ENCODE measurements at regions not wholly inside any gene's neighbourhood (a gene's known extent, or its start where the extent isn't known, plus 50 kb on each side); places are given as distances from the start of the nearest gene placed in this dataset.

DNA sequence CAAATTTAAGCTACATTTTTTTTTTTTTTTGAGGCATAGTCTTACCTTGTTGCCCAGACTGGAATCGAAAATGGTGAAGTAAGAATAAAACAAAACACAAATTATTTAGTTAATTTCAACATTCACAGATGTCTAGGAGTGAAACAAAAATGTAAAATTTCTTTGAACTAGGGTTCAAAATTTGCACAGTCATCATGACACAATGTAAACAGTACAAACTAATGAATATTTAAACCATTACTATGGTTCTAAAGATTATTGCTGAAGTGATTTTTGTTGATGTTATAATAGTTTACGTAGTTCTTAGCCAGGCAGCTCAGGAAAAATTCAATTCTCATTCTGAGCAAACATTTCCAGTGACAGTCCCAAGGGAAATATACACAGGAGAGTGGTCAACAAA is 633.1 kb downstream of the GRXCR1 start:
- no peak overlapping the region for H3K4me2 ChIP-seq (ENCODE audit: low read depth, low read length, poor library complexity, severe bottlenecking)
- no peaks in the 10 kb centered on the region for H4K20me1 ChIP-seq (ENCODE audit: low read depth, low read length)
- H3K36me3 ChIP-seq (ENCODE audit: low read length): no peaks in the 10 kb centered on the region
- no peaks in the 10 kb centered on the region for H3K79me2 ChIP-seq (ENCODE audit: insufficient read depth, low read length)
- no peaks in the 10 kb centered on the region for H3K27me3 ChIP-seq (ENCODE audit: low read length)
- no peaks in the 10 kb centered on the region for H3K9me2 ChIP-seq (replicated peaks; ENCODE audit: insufficient read depth, low read length)
- TF ChIP-seq, protein P1, sequence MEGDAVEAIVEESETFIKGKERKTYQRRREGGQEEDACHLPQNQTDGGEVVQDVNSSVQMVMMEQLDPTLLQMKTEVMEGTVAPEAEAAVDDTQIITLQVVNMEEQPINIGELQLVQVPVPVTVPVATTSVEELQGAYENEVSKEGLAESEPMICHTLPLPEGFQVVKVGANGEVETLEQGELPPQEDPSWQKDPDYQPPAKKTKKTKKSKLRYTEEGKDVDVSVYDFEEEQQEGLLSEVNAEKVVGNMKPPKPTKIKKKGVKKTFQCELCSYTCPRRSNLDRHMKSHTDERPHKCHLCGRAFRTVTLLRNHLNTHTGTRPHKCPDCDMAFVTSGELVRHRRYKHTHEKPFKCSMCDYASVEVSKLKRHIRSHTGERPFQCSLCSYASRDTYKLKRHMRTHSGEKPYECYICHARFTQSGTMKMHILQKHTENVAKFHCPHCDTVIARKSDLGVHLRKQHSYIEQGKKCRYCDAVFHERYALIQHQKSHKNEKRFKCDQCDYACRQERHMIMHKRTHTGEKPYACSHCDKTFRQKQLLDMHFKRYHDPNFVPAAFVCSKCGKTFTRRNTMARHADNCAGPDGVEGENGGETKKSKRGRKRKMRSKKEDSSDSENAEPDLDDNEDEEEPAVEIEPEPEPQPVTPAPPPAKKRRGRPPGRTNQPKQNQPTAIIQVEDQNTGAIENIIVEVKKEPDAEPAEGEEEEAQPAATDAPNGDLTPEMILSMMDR (IDR thresholded peaks at IDR 0.05; ENCODE audit: insufficient read depth, low read length, poor library complexity, severe bottlenecking): no peak
- TF ChIP-seq EZH2phosphoT487 (conservative IDR thresholded peaks at IDR 0.05; ENCODE audit: low read length): no peak
- no peak overlapping the region for H3K9ac ChIP-seq (ENCODE audit: low read length)
- no peaks in the 10 kb centered on the region for H3K9me3 ChIP-seq (ENCODE audit: insufficient read depth, low read length)
- H3F3A ChIP-seq (ENCODE audit: insufficient read depth): no peaks in the 10 kb centered on the region
- H3K27ac ChIP-seq (ENCODE audit: low read depth, low read length): no peak overlapping the region
- H3K4me3 ChIP-seq (ENCODE audit: insufficient read depth, low read length, poor library complexity, severe bottlenecking): no peak overlapping the region
- no peak overlapping the region for H2AFZ ChIP-seq (ENCODE audit: low read depth, low read length, severe bottlenecking)

GRCh38 chr4:43547561-43547960 is 655.0 kb downstream of the GRXCR1 start:
- H3F3A ChIP-seq (ENCODE audit: insufficient read depth): no peaks in the 10 kb centered on the region
- H3K9me2 ChIP-seq (replicated peaks; ENCODE audit: insufficient read depth, low read length): no peaks in the 10 kb centered on the region
- no peak overlapping the region for H3K27ac ChIP-seq (ENCODE audit: low read depth, low read length)
- no peaks in the 10 kb centered on the region for H3K36me3 ChIP-seq (ENCODE audit: low read length)
- no peaks in the 10 kb centered on the region for H3K9me3 ChIP-seq (ENCODE audit: insufficient read depth, low read length)
- no peak overlapping the region for H3K4me3 ChIP-seq (ENCODE audit: insufficient read depth, low read length, poor library complexity, severe bottlenecking)
- H4K20me1 ChIP-seq (ENCODE audit: low read depth, low read length): no peaks in the 10 kb centered on the region
- no peak overlapping the region for H2AFZ ChIP-seq (ENCODE audit: low read depth, low read length, severe bottlenecking)
- H3K79me2 ChIP-seq (ENCODE audit: insufficient read depth, low read length): no peaks in the 10 kb centered on the region
- no peak overlapping the region for H3K4me2 ChIP-seq (ENCODE audit: low read depth, low read length, poor library complexity, severe bottlenecking)
- TF ChIP-seq, protein P1 (IDR thresholded peaks at IDR 0.05; ENCODE audit: insufficient read depth, low read length, poor library complexity, severe bottlenecking): no peak
- no peak for TF ChIP-seq EZH2phosphoT487 (conservative IDR thresholded peaks at IDR 0.05; ENCODE audit: low read length)
- H3K27me3 ChIP-seq (ENCODE audit: low read length): no peaks in the 10 kb centered on the region
- H3K9ac ChIP-seq (ENCODE audit: low read length): no peak overlapping the region

- Histone ChIP-seq H3K36me3 (ENCODE audit: low read length) (no peaks in the 10 kb centered on the region), H3K27ac (ENCODE audit: low read depth, low read length) (no peak overlapping the region), H4K20me1 (ENCODE audit: low read depth, low read length) (no peaks in the 10 kb centered on the region), H3F3A (ENCODE audit: insufficient read depth) (peaks cover 2% of the 10 kb centered on the region; the same call in 1 of the 2 replicates), H3K9me2 (replicated peaks; ENCODE audit: insufficient read depth, low read length) (no peaks in the 10 kb centered on the region), H3K9me3 (ENCODE audit: insufficient read depth, low read length) (peaks cover 10% of the 10 kb centered on the region; the same call in 1 of the 2 replicates), H2AFZ (ENCODE audit: low read depth, low read length, severe bottlenecking) (no peak overlapping the region), H3K9ac (ENCODE audit: low read length) (no peak overlapping the region), H3K79me2 (ENCODE audit: insufficient read depth, low read length) (no peaks in the 10 kb centered on the region), H3K27me3 (ENCODE audit: low read length) (no peaks in the 10 kb centered on the region), H3K4me3 (ENCODE audit: insufficient read depth, low read length, poor library complexity, severe bottlenecking) (no peak overlapping the region), H3K4me2 (ENCODE audit: low read depth, low read length, poor library complexity, severe bottlenecking) (no peak overlapping the region)
- no peak for TF ChIP-seq EZH2phosphoT487 (conservative IDR thresholded peaks at IDR 0.05; ENCODE audit: low read length)
- TF ChIP-seq, protein P1 (IDR thresholded peaks at IDR 0.05; ENCODE audit: insufficient read depth, low read length, poor library complexity, severe bottlenecking): no peak
These were observed 658.6 kb downstream of the GRXCR1 start for GRCh38 chr4:43550981-43551627.

Data from SU-DHL-6 (cell line).